K562 (cell line): ENCODE measurements at regions not wholly inside any gene's neighbourhood (a gene's known extent, or its start where the extent isn't known, plus 50 kb on each side); places are given as distances from the start of the nearest gene placed in this dataset.

Experiments used
- ATAC-seq: fragments of 200-7000 bp; cut with Tn5 transposase; 3 replicates; pipeline ENCODE4 v1.9.1; 2020; ENCODE audit warnings: moderate library complexity
- BruUV-seq: library from RNA; stranded (reverse); fragments of 400-500 nt; replicated peaks from 2 replicates; lab custom pipeline; 2021; lab: Mats Ljungman, UMichigan
- CTCF ChIA-PET: fragments of 300-600 bp; formaldehyde crosslinking; extraction: SDS; loops from one replicate; lab custom pipeline; 2021; ENCODE audit warnings: low intra/inter-chr PET ratio; lab: Yijun Ruan, JAX
- POLR2A ChIA-PET: fragments of 300-600, 350-650 bp; sonication (Branson Sonifier 250); formaldehyde crosslinking; extraction: SDS; loops from one replicate; lab custom pipeline; 2021; ENCODE audit warnings: antibody characterized with exemption, inconsistent platforms; lab: Yijun Ruan, JAX
- DNase-seq, 4 experiments: peaks; one replicate each; pipeline versions ENCODE4 v3.0.0 to v3.0.0-alpha.2; 2011 to 2018; ENCODE audit warnings: low spot score in 3 of 4, mixed read lengths in 3 of 4; ENCODE audit errors: extremely low read depth in 1 of 4
- FAIRE-seq: peaks from 2 replicates; lab custom pipeline; 2011; peaks lifted over from hg19 to GRCh38; lab: Jason Lieb, UNC
- H2AFZ ChIP-seq: 2 replicates; pipeline ENCODE4 v1.6.0; 2011; ENCODE audit warnings: low read depth, low read length, control low read depth, inconsistent platforms
- H3K27ac ChIP-seq: fragments of 200-600 bp; 3 replicates; pipeline ENCODE4 v1.8.0; 2011; ENCODE audit warnings: low read depth, mild to moderate bottlenecking, control low read depth, inconsistent platforms, low read length, moderate library complexity, mixed read lengths; ENCODE audit errors: extremely low read depth
- H3K27me3 ChIP-seq, 2 experiments: fragments of 300-600 bp in 1 of 2; 2 replicates in 1 of 2; 3 replicates in 1 of 2; pipeline versions ENCODE4 v1.6.0 to v1.8.0; 2011; ENCODE audit warnings: inconsistent platforms in 2 of 2, low read length in 2 of 2, mild to moderate bottlenecking in 1 of 2, mixed read lengths in 1 of 2, moderate library complexity in 1 of 2; ENCODE audit not compliant: control insufficient read depth in 2 of 2, insufficient read depth in 2 of 2
- H3K36me3 ChIP-seq: fragments of 300-600 bp; 3 replicates; pipeline ENCODE4 v1.8.0; 2011; ENCODE audit warnings: mild to moderate bottlenecking, low read length, inconsistent platforms; ENCODE audit not compliant: control insufficient read depth, insufficient read depth
- H3K4me1 ChIP-seq, 2 experiments: fragments of 200-600 bp in 1 of 2; replicated peaks in 1 of 2; 2 replicates in 1 of 2; 3 replicates in 1 of 2; pipeline versions ENCODE4 v1.5.1 to v1.8.0; 2011; ENCODE audit warnings: inconsistent platforms in 2 of 2, low read length in 2 of 2, mild to moderate bottlenecking in 1 of 2, mixed read lengths in 1 of 2, moderate library complexity in 1 of 2; ENCODE audit not compliant: control insufficient read depth in 2 of 2, insufficient read depth in 2 of 2
- H3K4me2 ChIP-seq: 2 replicates; pipeline ENCODE4 v1.6.1; 2011; ENCODE audit warnings: low read length, control low read depth, inconsistent platforms, mixed read lengths; ENCODE audit not compliant: insufficient read depth
- H3K4me3 ChIP-seq: fragments of 200-600 bp; sonication (generic), shearing (Covaris generic); 2 replicates; pipeline ENCODE4 v1.5.1; 2016; ENCODE audit warnings: control low read depth, inconsistent platforms
- H3K79me2 ChIP-seq: fragments of 200-600 bp; 3 replicates; pipeline ENCODE4 v1.8.0; 2011; ENCODE audit warnings: low read length, inconsistent platforms; ENCODE audit not compliant: control insufficient read depth, insufficient read depth
- H3K9ac ChIP-seq, 2 experiments: 2 replicates each; pipeline versions ENCODE4 v1.6.0 to v1.6.1; 2011; ENCODE audit warnings: low read depth in 2 of 2, low read length in 2 of 2, control low read depth in 1 of 2, inconsistent platforms in 1 of 2, mild to moderate bottlenecking in 1 of 2, mixed read lengths in 1 of 2; ENCODE audit not compliant: insufficient read depth in 1 of 2
- H3K9me1 ChIP-seq: one replicate; pipeline ENCODE4 v1.6.0; 2011; ENCODE audit warnings: inconsistent platforms, mild to moderate bottlenecking, low read length, moderate library complexity; ENCODE audit not compliant: control insufficient read depth, insufficient read depth
- H3K9me3 ChIP-seq: replicated peaks from 2 replicates; pipeline ENCODE4 v1.5.1; 2011; ENCODE audit warnings: low read depth, low read length, inconsistent platforms; ENCODE audit not compliant: control insufficient read depth, insufficient read depth
- H4K20me1 ChIP-seq: replicated peaks from 2 replicates; pipeline ENCODE4 v1.6.1; 2011; ENCODE audit warnings: low read length, inconsistent platforms, mixed read lengths; ENCODE audit not compliant: control insufficient read depth, insufficient read depth
- CEBPB ChIP-seq: fragments of 450-650 bp; IDR thresholded peaks from 2 replicates; pipeline ENCODE4 v1.6.1; 2016; ENCODE audit warnings: missing genetic modification characterization, missing compliant biosample characterization
- CTBP1 ChIP-seq: fragments of 450-650 bp; IDR thresholded peaks from 2 replicates; pipeline ENCODE4 v1.6.1; 2016; ENCODE audit warnings: borderline replicate concordance
- FOXA3 ChIP-seq, 2 experiments: fragments of 450-650 bp in 1 of 2; sonication (generic) in 1 of 2; formaldehyde crosslinking; IDR thresholded peaks in 1 of 2; conservative IDR thresholded peaks in 1 of 2; 2 replicates each; pipeline versions ENCODE4 v1.4.0 to v1.8.0; 2020 to 2022; ENCODE audit warnings: mild to moderate bottlenecking in 2 of 2, missing genetic modification reagents in 1 of 2
- HNRNPK ChIP-seq: fragments of 200-400 bp; formaldehyde crosslinking; IDR thresholded peaks from one replicate; pipeline ENCODE4 v1.6.1; 2018; ENCODE audit warnings: mild to moderate bottlenecking, low read depth, low read length; ENCODE audit not compliant: poor library complexity, severe bottlenecking
- HNRNPLL ChIP-seq: fragments of 200-400 bp; formaldehyde crosslinking; IDR thresholded peaks from 2 replicates; pipeline ENCODE4 v1.6.1; 2017; ENCODE audit warnings: low read length, low read depth, mild to moderate bottlenecking; ENCODE audit not compliant: poor library complexity, severe bottlenecking
- MLLT1 ChIP-seq, 2 experiments: fragments of 450-650 bp; IDR thresholded peaks; 2 replicates each; pipeline ENCODE4 v1.6.1; 2016
- NONO ChIP-seq, 2 experiments: fragments of 200-400 bp in 1 of 2; fragments of 450-650 bp in 1 of 2; formaldehyde crosslinking in 1 of 2; IDR thresholded peaks; 2 replicates each; pipeline ENCODE4 v1.6.1; 2017; ENCODE audit warnings: low read depth in 2 of 2, mild to moderate bottlenecking in 2 of 2, moderate library complexity in 2 of 2, low read length in 1 of 2
- RBM39 ChIP-seq: fragments of 200-400 bp; formaldehyde crosslinking; optimal IDR thresholded peaks from 2 replicates; pipeline ENCODE3; 2018; ENCODE audit warnings: low read depth, low read length
- SAFB2 ChIP-seq: fragments of 200-400 bp; formaldehyde crosslinking; IDR thresholded peaks from 2 replicates; pipeline ENCODE4 v1.6.1; 2018; ENCODE audit warnings: borderline replicate concordance, low read length, low read depth, moderate library complexity; ENCODE audit not compliant: severe bottlenecking
- ZBTB17 ChIP-seq: fragments of 450-650 bp; formaldehyde crosslinking; IDR thresholded peaks from 2 replicates; pipeline ENCODE4 v1.4.0; 2020; ENCODE audit warnings: mild to moderate bottlenecking
- WGBS: fragments of 100-300 bp; shearing (Covaris generic); methylation state at CpG from one replicate; pipeline ENCODE4 v1.1.6; 2016; ENCODE audit warnings: low coverage, mixed read lengths; ENCODE audit not compliant: insufficient coverage; ENCODE audit errors: missing lambda C conversion rate; 5-methylcytosine and 5-hydroxymethylcytosine counted together
- in situ Hi-C: fragments of 300-500 bp; cut with MboI; formaldehyde crosslinking; loops from 4 replicates; pipeline ENCODE4 v1.15.0; 2018; ENCODE audit warnings: inconsistent platforms, mixed read lengths
- intact Hi-C: fragments of 100-400 bp; cut with micrococcal nuclease; formaldehyde crosslinking; loops from 2 replicates; pipeline ENCODE4 v1.14.2; 2022

- WGBS, result 0% methylated on average over 3 of the region's 3 CpGs
- H4K20me1 ChIP-seq, result no peaks in the 10 kb centered on the region
- in situ Hi-C loops, result no loop called here
- no peak for TF ChIP-seq SAFB2
- no peak for TF ChIP-seq NONO (IDR thresholded peaks at IDR 0.05; ENCODE audit: low read depth in 2 of 2, low read length in 1 of 2)
- TF ChIP-seq MLLT1 (IDR thresholded peaks at IDR 0.05), result no peak
- TF ChIP-seq CTBP1, result no peak
- no peak for TF ChIP-seq HNRNPLL
- TF ChIP-seq FOXA3 (CRISPR knock-in tag; conservative IDR thresholded peaks at IDR 0.05 in 1 of 2, IDR thresholded peaks at IDR 0.05 in 1 of 2), result no peak
- TF ChIP-seq ZBTB17 (CRISPR knock-in tag), result no peak
- no peak for TF ChIP-seq CEBPB (tag)
- TF ChIP-seq RBM39, result no peak
- TF ChIP-seq HNRNPK, result no peak
- no peaks in the 10 kb centered on the region for H3K9me3 ChIP-seq
- DNase-seq (no peak), ATAC-seq (no peak), FAIRE-seq (no peak)
- ChIA-PET POLR2A (interaction anchor here (0.5 to 0.6 kb wide), 2 partner anchors 88 to 211 kb away, joined by 3 to 4 read pairs; no protein-coding TSS in a partner anchor), CTCF (no interaction called here)
- H3K79me2 ChIP-seq, result no peaks in the 10 kb centered on the region
- H3K4me3 ChIP-seq, result no peak overlapping the region
- H3K27me3 ChIP-seq, result no peaks in the 10 kb centered on the region
- no peaks in the 10 kb centered on the region for H3K9me1 ChIP-seq
- no peaks in the 10 kb centered on the region for H3K4me1 ChIP-seq
- H3K9ac ChIP-seq, result no peak overlapping the region
- no peak overlapping the region for H3K27ac ChIP-seq
- BruUV-seq, result no TSS peak
- H3K4me2 ChIP-seq, result no peak overlapping the region
- intact Hi-C loops, result no loop called here
- no peak overlapping the region for H2AFZ ChIP-seq
- H3K36me3 ChIP-seq, result no peaks in the 10 kb centered on the region
Measured at GRCh38 chr2:67043781-67044478, 353.2 kb upstream of the ETAA1 start.
